Activated T-cell treated with anti-CD3 and anti-CD28 coated beads, Interleukin-2, amount 50 U/mL, for 72 hours (primary cell): ENCODE measurements at regions not wholly inside any gene's neighbourhood (a gene's known extent, or its start where the extent isn't known, plus 50 kb on each side); places are given as distances from the start of the nearest gene placed in this dataset.

Experiments used
- ATAC-seq, 2 donors: fragments of 150-1000 bp; cut with Tn5 transposase; replicated peaks in 1 of 2; 2 replicates each; pipeline ENCODE4 v1.10.0; 2021; ENCODE audit warnings: moderate library complexity in 2 of 2, mild to moderate bottlenecking in 1 of 2
- DNase-seq, 2 donors: peaks; one replicate each; pipeline ENCODE4 v3.0.0; 2021 to 2022; ENCODE audit warnings: mixed read lengths in 1 of 2
- H3K27ac Mint-ChIP-seq: one replicate; pipeline ENCODE4 v1.8.0; 2022; ENCODE audit warnings: mild to moderate bottlenecking, moderate library complexity, mixed read lengths
- H3K27me3 Mint-ChIP-seq: one replicate; pipeline ENCODE4 v1.8.0; 2022; ENCODE audit warnings: low read depth, mixed read lengths
- H3K36me3 Mint-ChIP-seq, 2 donors: one replicate each; pipeline ENCODE4 v1.8.0; 2022; ENCODE audit warnings: mixed read lengths in 2 of 2, mild to moderate bottlenecking in 1 of 2; ENCODE audit not compliant: insufficient read depth in 2 of 2
- H3K4me1 Mint-ChIP-seq: one replicate; pipeline ENCODE4 v1.8.0; 2022; ENCODE audit warnings: low read depth, mixed read lengths
- H3K4me3 Mint-ChIP-seq, 2 donors: one replicate each; pipeline ENCODE4 v1.8.0; 2022; ENCODE audit warnings: mild to moderate bottlenecking in 2 of 2, mixed read lengths in 2 of 2, moderate library complexity in 2 of 2
- H3K9me3 Mint-ChIP-seq, 2 donors: one replicate each; pipeline ENCODE4 v1.8.0; 2022; ENCODE audit warnings: mixed read lengths in 2 of 2

GRCh38 chr9:87160148-87161102 lies 213.1 kb upstream of the GAS1 start:
- Mint-ChIP-seq H3K27me3 (peaks cover 23% of the 10 kb centered on the region), H3K27ac (no peak overlapping the region), H3K36me3 (no peaks in the 10 kb centered on the region), H3K9me3 (no peaks in the 10 kb centered on the region), H3K4me3 (no peak overlapping the region), H3K4me1 (no peaks in the 10 kb centered on the region)
- DNase-seq (no peak), ATAC-seq (no peak)

- DNase-seq (no peak), ATAC-seq (no peak)
- no peaks in the 10 kb centered on the region for H3K4me1 Mint-ChIP-seq
- H3K36me3 Mint-ChIP-seq = no peaks in the 10 kb centered on the region
- no peak overlapping the region for H3K27ac Mint-ChIP-seq
- H3K4me3 Mint-ChIP-seq = no peak overlapping the region
- H3K27me3 Mint-ChIP-seq = peaks cover 13% of the 10 kb centered on the region
- no peaks in the 10 kb centered on the region for H3K9me3 Mint-ChIP-seq
These were observed 219.9 kb upstream of the GAS1 start for GRCh38 chr9:87167161-87167560.

- no peak for DNase-seq
- Mint-ChIP-seq H3K4me3 (no peak overlapping the region), H3K9me3 (no peaks in the 10 kb centered on the region), H3K4me1 (no peaks in the 10 kb centered on the region), H3K27me3 (peaks cover 13% of the 10 kb centered on the region), H3K27ac (no peak overlapping the region), H3K36me3 (no peaks in the 10 kb centered on the region)
- no peak for ATAC-seq
These were observed 220.3 kb upstream of the GAS1 start for GRCh38 chr9:87167582-87167981.

- Mint-ChIP-seq H3K36me3 (no peaks in the 10 kb centered on the region), H3K9me3 (peaks cover 1 to 2% of the 10 kb centered on the region in 2 donors), H3K27ac (no peak overlapping the region), H3K27me3 (no peaks in the 10 kb centered on the region), H3K4me1 (no peaks in the 10 kb centered on the region), H3K4me3 (no peak overlapping the region)
- no peak for ATAC-seq
- DNase-seq = no peak
These were observed 231.0 kb upstream of the GAS1 start for GRCh38 chr9:87178302-87178701.

GRCh38 chr9:87179553-87180340 lies 232.4 kb upstream of the GAS1 start:
- no peak for ATAC-seq
- H3K4me1 Mint-ChIP-seq = no peaks in the 10 kb centered on the region
- H3K36me3 Mint-ChIP-seq = no peaks in the 10 kb centered on the region
- no peak for DNase-seq
- H3K27me3 Mint-ChIP-seq = no peaks in the 10 kb centered on the region
- H3K9me3 Mint-ChIP-seq = peaks cover 1 to 2% of the 10 kb centered on the region in 2 donors
- H3K27ac Mint-ChIP-seq = no peak overlapping the region
- no peak overlapping the region for H3K4me3 Mint-ChIP-seq

GRCh38 chr9:87180361-87180760 lies 233.1 kb upstream of the GAS1 start:
- no peak for DNase-seq
- peaks cover 1 to 2% of the 10 kb centered on the region in 2 donors for H3K9me3 Mint-ChIP-seq
- no peaks in the 10 kb centered on the region for H3K36me3 Mint-ChIP-seq
- H3K4me1 Mint-ChIP-seq = no peaks in the 10 kb centered on the region
- H3K27me3 Mint-ChIP-seq = peaks cover under 1% of the 10 kb centered on the region
- no peak overlapping the region for H3K27ac Mint-ChIP-seq
- ATAC-seq = no peak
- H3K4me3 Mint-ChIP-seq = no peak overlapping the region

- ATAC-seq (no peak), DNase-seq (no peak)
- Mint-ChIP-seq H3K9me3 (peaks cover 1 to 2% of the 10 kb centered on the region in 2 donors), H3K4me1 (no peaks in the 10 kb centered on the region), H3K27me3 (peaks cover 5% of the 10 kb centered on the region), H3K27ac (no peak overlapping the region), H3K4me3 (no peak overlapping the region), H3K36me3 (no peaks in the 10 kb centered on the region)
These were observed 233.5 kb upstream of the GAS1 start for GRCh38 chr9:87180841-87181240.

GRCh38 chr9:87181670-87182069 lies 234.4 kb upstream of the GAS1 start:
- H3K36me3 Mint-ChIP-seq = no peaks in the 10 kb centered on the region
- no peak overlapping the region for H3K4me3 Mint-ChIP-seq
- H3K27ac Mint-ChIP-seq = no peak overlapping the region
- ATAC-seq (no peak), DNase-seq (no peak)
- H3K9me3 Mint-ChIP-seq = peaks cover 1 to 2% of the 10 kb centered on the region in 2 donors
- H3K4me1 Mint-ChIP-seq = no peaks in the 10 kb centered on the region
- peaks cover 13% of the 10 kb centered on the region for H3K27me3 Mint-ChIP-seq

- ATAC-seq (no peak), DNase-seq (no peak)
- H3K4me3 Mint-ChIP-seq = no peak overlapping the region
- H3K9me3 Mint-ChIP-seq = no peaks in the 10 kb centered on the region
- no peak overlapping the region for H3K27ac Mint-ChIP-seq
- H3K4me1 Mint-ChIP-seq = no peaks in the 10 kb centered on the region
- peaks cover 13% of the 10 kb centered on the region for H3K27me3 Mint-ChIP-seq
- H3K36me3 Mint-ChIP-seq = no peaks in the 10 kb centered on the region
These were observed 237.8 kb upstream of the GAS1 start for GRCh38 chr9:87184956-87185642.

GRCh38 chr9:87187656-87188055 lies 240.3 kb upstream of the GAS1 start:
- no peak for ATAC-seq
- DNase-seq = no peak
- Mint-ChIP-seq H3K27ac (no peak overlapping the region), H3K36me3 (no peaks in the 10 kb centered on the region), H3K9me3 (no peaks in the 10 kb centered on the region), H3K27me3 (peaks cover 19% of the 10 kb centered on the region), H3K4me3 (no peak overlapping the region), H3K4me1 (no peaks in the 10 kb centered on the region)

- H3K9me3 Mint-ChIP-seq = no peaks in the 10 kb centered on the region
- H3K36me3 Mint-ChIP-seq = no peaks in the 10 kb centered on the region
- no peaks in the 10 kb centered on the region for H3K4me1 Mint-ChIP-seq
- no peak overlapping the region for H3K4me3 Mint-ChIP-seq
- DNase-seq (no peak), ATAC-seq (no peak)
- H3K27ac Mint-ChIP-seq = no peak overlapping the region
- peaks cover 19% of the 10 kb centered on the region for H3K27me3 Mint-ChIP-seq
These were observed 241.7 kb upstream of the GAS1 start for GRCh38 chr9:87189006-87189405.

GRCh38 chr9:87193151-87193550 lies 245.8 kb upstream of the GAS1 start:
- DNase-seq = no peak
- Mint-ChIP-seq H3K27ac (no peak overlapping the region), H3K36me3 (no peaks in the 10 kb centered on the region)

More at GRCh38 chr9:87193151-87193550, 245.8 kb upstream of the GAS1 start:
- no peaks in the 10 kb centered on the region for H3K4me1 Mint-ChIP-seq
- peaks cover 35% of the 10 kb centered on the region for H3K27me3 Mint-ChIP-seq
- ATAC-seq = no peak
- H3K9me3 Mint-ChIP-seq = peaks cover 0 to 6% of the 10 kb centered on the region in 2 donors
- H3K4me3 Mint-ChIP-seq = no peak overlapping the region
